ENCODE measurements at regions not wholly inside any gene's neighbourhood (a gene's known extent, or its start where the extent isn't known, plus 50 kb on each side); places are given as distances from the start of the nearest gene placed in this dataset.

DNA sequence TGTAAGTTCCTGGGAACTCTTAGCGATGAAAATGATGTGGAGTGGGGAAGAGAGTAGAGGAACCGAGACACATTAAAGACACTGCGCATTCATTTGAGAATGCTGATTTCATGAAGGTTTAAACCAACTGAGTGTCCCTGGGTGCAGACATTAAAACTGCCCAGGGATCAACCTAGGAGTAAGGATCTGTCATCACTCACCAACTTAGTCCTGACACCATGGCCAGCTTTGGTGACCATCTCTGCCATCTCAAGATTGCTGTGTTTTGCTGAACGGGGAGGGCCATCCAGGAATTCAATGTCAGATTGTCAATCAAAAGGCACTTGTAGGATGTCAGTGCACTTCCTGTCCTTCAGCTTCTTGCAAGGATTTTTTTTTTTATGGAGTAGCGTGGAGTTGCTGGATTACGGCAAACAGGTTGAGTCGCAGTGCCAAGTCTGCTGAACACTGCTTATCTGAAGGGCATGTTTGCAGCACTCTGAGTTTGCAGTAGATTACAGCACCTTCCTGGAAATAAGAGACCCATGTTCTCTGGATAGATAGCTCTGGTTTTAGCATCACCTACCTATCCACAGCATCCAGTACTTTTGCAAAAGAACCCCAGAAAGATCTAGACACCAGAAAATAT lies 258.1 kb upstream of the IRX3 start:
- BruUV-seq (replicated peaks), result no TSS peak
- Mint-ChIP-seq H3K9me3 (ENCODE audit: low read depth, unreplicated experiment) (no peaks in the 10 kb centered on the region), H3K4me1 (ENCODE audit: low read depth, unreplicated experiment) (no peaks in the 10 kb centered on the region), H3K36me3 (ENCODE audit: insufficient read depth, unreplicated experiment) (no peaks in the 10 kb centered on the region), H3K4me3 (ENCODE audit: low read depth, unreplicated experiment) (no peak overlapping the region), H3K27ac (ENCODE audit: unreplicated experiment) (no peak overlapping the region), H3K27me3 (ENCODE audit: unreplicated experiment) (peaks cover 78% of the 10 kb centered on the region)
- DNase-seq, result no peak
- CTCF ChIA-PET, result no interaction called here
- TF ChIP-seq, protein P1, sequence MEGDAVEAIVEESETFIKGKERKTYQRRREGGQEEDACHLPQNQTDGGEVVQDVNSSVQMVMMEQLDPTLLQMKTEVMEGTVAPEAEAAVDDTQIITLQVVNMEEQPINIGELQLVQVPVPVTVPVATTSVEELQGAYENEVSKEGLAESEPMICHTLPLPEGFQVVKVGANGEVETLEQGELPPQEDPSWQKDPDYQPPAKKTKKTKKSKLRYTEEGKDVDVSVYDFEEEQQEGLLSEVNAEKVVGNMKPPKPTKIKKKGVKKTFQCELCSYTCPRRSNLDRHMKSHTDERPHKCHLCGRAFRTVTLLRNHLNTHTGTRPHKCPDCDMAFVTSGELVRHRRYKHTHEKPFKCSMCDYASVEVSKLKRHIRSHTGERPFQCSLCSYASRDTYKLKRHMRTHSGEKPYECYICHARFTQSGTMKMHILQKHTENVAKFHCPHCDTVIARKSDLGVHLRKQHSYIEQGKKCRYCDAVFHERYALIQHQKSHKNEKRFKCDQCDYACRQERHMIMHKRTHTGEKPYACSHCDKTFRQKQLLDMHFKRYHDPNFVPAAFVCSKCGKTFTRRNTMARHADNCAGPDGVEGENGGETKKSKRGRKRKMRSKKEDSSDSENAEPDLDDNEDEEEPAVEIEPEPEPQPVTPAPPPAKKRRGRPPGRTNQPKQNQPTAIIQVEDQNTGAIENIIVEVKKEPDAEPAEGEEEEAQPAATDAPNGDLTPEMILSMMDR (IDR thresholded peaks at IDR 0.05; ENCODE audit: unreplicated experiment), result no peak
- intact Hi-C loops (cut with micrococcal nuclease; ENCODE audit: unreplicated experiment), result no loop called here

DNA sequence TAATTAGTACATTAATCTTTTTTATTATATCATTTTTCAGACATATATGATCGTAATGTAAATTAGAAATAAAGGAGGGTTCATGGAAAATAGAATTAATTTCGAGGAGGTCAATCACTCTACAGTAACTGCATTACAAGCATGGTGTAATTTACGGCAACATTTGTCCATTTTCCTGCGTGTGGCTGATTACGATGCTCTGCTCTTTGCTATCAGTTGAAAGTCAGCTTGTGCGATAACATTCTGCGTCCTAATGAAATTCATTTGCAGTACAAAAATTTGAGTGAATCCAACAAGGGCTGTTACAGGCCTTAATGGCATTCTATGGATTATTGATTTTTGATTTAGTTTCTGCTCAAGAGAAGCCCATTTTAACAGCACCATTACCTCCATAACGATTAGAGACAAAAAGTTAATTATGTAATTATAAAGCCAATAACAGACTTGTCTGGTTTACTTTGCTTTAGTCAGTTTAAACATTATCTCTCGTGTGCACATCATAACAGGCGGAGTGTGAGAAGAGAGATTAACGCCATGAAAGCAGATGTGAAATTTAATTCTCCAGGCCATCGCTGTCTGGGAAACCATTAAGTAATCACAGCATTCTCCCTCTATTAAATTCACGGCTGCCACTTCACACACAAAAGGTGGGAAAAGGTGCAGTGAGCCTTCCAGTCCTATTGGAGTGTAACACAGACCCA lies 256.4 kb upstream of the IRX3 start:
- CTCF ChIA-PET, result no interaction called here
- no peaks in the 10 kb centered on the region for H3K4me1 Mint-ChIP-seq (ENCODE audit: low read depth, unreplicated experiment)
- no peak overlapping the region for H3K4me3 Mint-ChIP-seq (ENCODE audit: low read depth, unreplicated experiment)
- H3K27me3 Mint-ChIP-seq (ENCODE audit: unreplicated experiment), result peaks cover 81% of the 10 kb centered on the region
- TF ChIP-seq, protein P1 (IDR thresholded peaks at IDR 0.05; ENCODE audit: unreplicated experiment), result no peak
- no peak overlapping the region for H3K27ac Mint-ChIP-seq (ENCODE audit: unreplicated experiment)
- H3K9me3 Mint-ChIP-seq (ENCODE audit: low read depth, unreplicated experiment), result no peaks in the 10 kb centered on the region
- H3K36me3 Mint-ChIP-seq (ENCODE audit: insufficient read depth, unreplicated experiment), result no peaks in the 10 kb centered on the region
- DNase-seq, result no peak
- no TSS peak for BruUV-seq (replicated peaks)
- intact Hi-C loops (cut with micrococcal nuclease; ENCODE audit: unreplicated experiment), result no loop called here

DNA sequence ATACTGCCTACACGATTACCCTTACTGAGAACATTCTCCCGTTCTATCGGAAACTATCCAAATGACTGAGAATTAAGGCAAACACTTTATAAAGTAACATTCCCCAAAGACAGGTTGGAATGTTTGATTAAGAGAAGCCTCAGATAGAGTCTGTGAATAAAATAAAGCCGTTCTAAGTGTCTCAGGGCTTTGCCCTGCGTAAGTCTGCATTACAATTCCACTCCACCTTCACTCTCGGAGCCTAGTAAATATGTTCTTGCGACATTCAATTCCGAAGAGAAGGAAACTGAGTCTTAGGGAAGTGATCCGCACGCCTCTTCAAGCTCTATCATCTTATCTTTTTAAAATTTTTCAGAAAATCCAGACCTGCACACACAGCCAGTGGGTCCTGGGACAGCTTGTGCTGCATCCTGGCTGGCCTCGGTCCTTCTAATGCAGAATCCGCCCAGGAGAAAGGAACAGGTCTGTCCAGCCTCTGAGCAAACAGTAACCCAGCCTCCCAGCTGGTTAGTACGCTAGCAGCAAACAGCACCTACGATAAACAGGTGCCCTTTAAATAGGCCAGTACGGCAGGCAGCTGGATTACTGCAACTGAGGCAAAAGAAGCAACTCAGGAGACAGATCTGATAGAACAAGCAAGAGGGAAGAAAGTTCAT lies 254.1 kb upstream of the IRX3 start:
- no TSS peak for BruUV-seq (replicated peaks)
- Mint-ChIP-seq H3K36me3 (ENCODE audit: insufficient read depth, unreplicated experiment) (no peaks in the 10 kb centered on the region), H3K27me3 (ENCODE audit: unreplicated experiment) (peaks cover 69% of the 10 kb centered on the region), H3K4me3 (ENCODE audit: low read depth, unreplicated experiment) (no peak overlapping the region), H3K9me3 (ENCODE audit: low read depth, unreplicated experiment) (no peaks in the 10 kb centered on the region), H3K4me1 (ENCODE audit: low read depth, unreplicated experiment) (no peaks in the 10 kb centered on the region), H3K27ac (ENCODE audit: unreplicated experiment) (no peak overlapping the region)
- DNase-seq, result no peak
- CTCF ChIA-PET, result no interaction called here
- TF ChIP-seq, protein P1 (IDR thresholded peaks at IDR 0.05; ENCODE audit: unreplicated experiment), result no peak
- intact Hi-C loops (cut with micrococcal nuclease; ENCODE audit: unreplicated experiment), result no loop called here

DNA sequence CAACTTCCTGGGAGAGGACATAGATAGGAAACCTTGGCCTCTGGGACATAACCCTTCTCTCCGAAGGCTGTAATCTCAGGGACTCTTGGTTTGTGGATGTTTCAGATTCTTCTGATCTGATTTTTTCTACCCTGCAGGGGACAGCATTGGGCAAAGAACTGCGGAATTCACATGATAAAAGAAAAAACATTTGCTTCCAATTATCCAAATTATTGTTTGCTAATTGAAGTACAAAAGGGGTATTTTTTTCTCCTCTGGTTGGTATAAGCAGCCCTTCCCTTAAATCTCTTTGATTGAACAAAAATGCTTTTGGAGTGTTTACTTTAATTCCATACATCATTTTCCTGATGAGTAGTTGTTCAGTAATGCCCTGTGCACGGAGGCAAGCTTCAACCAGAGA lies 251.7 kb upstream of the IRX3 start:
- intact Hi-C loops (cut with micrococcal nuclease; ENCODE audit: unreplicated experiment), result no loop called here
- DNase-seq, result no peak
- Mint-ChIP-seq H3K27me3 (ENCODE audit: unreplicated experiment) (peaks cover 50% of the 10 kb centered on the region), H3K9me3 (ENCODE audit: low read depth, unreplicated experiment) (no peaks in the 10 kb centered on the region), H3K27ac (ENCODE audit: unreplicated experiment) (no peak overlapping the region), H3K4me1 (ENCODE audit: low read depth, unreplicated experiment) (no peaks in the 10 kb centered on the region), H3K36me3 (ENCODE audit: insufficient read depth, unreplicated experiment) (no peaks in the 10 kb centered on the region), H3K4me3 (ENCODE audit: low read depth, unreplicated experiment) (no peak overlapping the region)
- CTCF ChIA-PET, result no interaction called here
- no TSS peak for BruUV-seq (replicated peaks)
- TF ChIP-seq, protein P1 (IDR thresholded peaks at IDR 0.05; ENCODE audit: unreplicated experiment), result no peak
